ENCODE measurements at regions not wholly inside any gene's neighbourhood (a gene's known extent, or its start where the extent isn't known, plus 50 kb on each side); places are given as distances from the start of the nearest gene placed in this dataset.

- TF ChIP-seq EZH2phosphoT487 (IDR thresholded peaks at IDR 0.05; ENCODE audit: insufficient read depth, low read depth) (no peak), EZH2 (IDR thresholded peaks at IDR 0.05; ENCODE audit: insufficient read depth, poor library complexity, severe bottlenecking) (no peak)
Observed at GRCh38 chr11:105229257-105229656, 89.7 kb upstream of the CARD18 start.
